ENCODE measurements at regions not wholly inside any gene's neighbourhood (a gene's known extent, or its start where the extent isn't known, plus 50 kb on each side); places are given as distances from the start of the nearest gene placed in this dataset.

- TF ChIP-seq KLF6 (CRISPR knock-in tag; IDR thresholded peaks at IDR 0.05; ENCODE audit: borderline replicate concordance) (no peak), ZBTB40 (IDR thresholded peaks at IDR 0.05) (no peak), ZBTB40 (CRISPR knock-in tag; IDR thresholded peaks at IDR 0.05) (no peak), YY1 (IDR thresholded peaks at IDR 0.05; ENCODE audit: borderline replicate concordance in 1 of 3, control insufficient read depth in 1 of 3, extremely low read depth in 1 of 3, insufficient read depth in 3 of 3, insufficient read length in 1 of 3, insufficient replicate concordance in 2 of 3, low read depth in 1 of 3, low read length in 2 of 3) (no peak), HBP1 (CRISPR knock-in tag; IDR thresholded peaks at IDR 0.05) (no peak), BCL6 (CRISPR knock-in tag; IDR thresholded peaks at IDR 0.05) (no peak), HDAC6 (IDR thresholded peaks at IDR 0.05; ENCODE audit: low read depth, low read length) (no peak)
Measured at GRCh38 chrX:110432091-110432905, 73.7 kb downstream of the RTL9 start.
